ENCODE measurements at regions not wholly inside any gene's neighbourhood (a gene's known extent, or its start where the extent isn't known, plus 50 kb on each side); places are given as distances from the start of the nearest gene placed in this dataset.

- no peak for DNase-seq (ENCODE audit: low read depth)
- H3K4me3 ChIP-seq (ENCODE audit: low read length), result no peak overlapping the region
- no peak for TF ChIP-seq CTCF (IDR thresholded peaks at IDR 0.05; ENCODE audit: insufficient read depth, low read depth, low read length, missing control alignments)
These were observed 213.0 kb upstream of the CDYL start for GRCh38 chr6:4563156-4563555.

- DNase-seq (ENCODE audit: low read depth), result no peak
- TF ChIP-seq CTCF (IDR thresholded peaks at IDR 0.05; ENCODE audit: insufficient read depth, low read depth, low read length, missing control alignments), result no peak
- H3K4me3 ChIP-seq (ENCODE audit: low read length), result no peak overlapping the region
These were observed 214.3 kb upstream of the CDYL start for GRCh38 chr6:4561773-4562400.

- no peak for DNase-seq (ENCODE audit: low read depth)
These were observed 215.1 kb upstream of the CDYL start for GRCh38 chr6:4561078-4561435.

GRCh38 chr6:4560221-4561077, 215.8 kb upstream of the CDYL start:
- no peak overlapping the region for H3K4me3 ChIP-seq (ENCODE audit: low read length)
- DNase-seq (ENCODE audit: low read depth), result no peak
- TF ChIP-seq CTCF (IDR thresholded peaks at IDR 0.05; ENCODE audit: insufficient read depth, low read depth, low read length, missing control alignments), result no peak

More at GRCh38 chr6:4561078-4561435, 215.1 kb upstream of the CDYL start:
- TF ChIP-seq CTCF (IDR thresholded peaks at IDR 0.05; ENCODE audit: insufficient read depth, low read depth, low read length, missing control alignments), result no peak
- H3K4me3 ChIP-seq (ENCODE audit: low read length), result no peak overlapping the region

- no peak for TF ChIP-seq CTCF (IDR thresholded peaks at IDR 0.05; ENCODE audit: insufficient read depth, low read depth, low read length, missing control alignments)
- H3K4me3 ChIP-seq (ENCODE audit: low read length), result no peak overlapping the region
- no peak for DNase-seq (ENCODE audit: low read depth)
These were observed 216.8 kb upstream of the CDYL start for GRCh38 chr6:4559281-4559875.

- DNase-seq (ENCODE audit: low read depth), result no peak
- H3K4me3 ChIP-seq (ENCODE audit: low read length), result no peak overlapping the region
- no peak for TF ChIP-seq CTCF (IDR thresholded peaks at IDR 0.05; ENCODE audit: insufficient read depth, low read depth, low read length, missing control alignments)
These were observed 221.6 kb upstream of the CDYL start for GRCh38 chr6:4554645-4555044.

Data from epithelial cell of esophagus (primary cell).